ENCODE measurements at regions not wholly inside any gene's neighbourhood (a gene's known extent, or its start where the extent isn't known, plus 50 kb on each side); places are given as distances from the start of the nearest gene placed in this dataset.

DNA sequence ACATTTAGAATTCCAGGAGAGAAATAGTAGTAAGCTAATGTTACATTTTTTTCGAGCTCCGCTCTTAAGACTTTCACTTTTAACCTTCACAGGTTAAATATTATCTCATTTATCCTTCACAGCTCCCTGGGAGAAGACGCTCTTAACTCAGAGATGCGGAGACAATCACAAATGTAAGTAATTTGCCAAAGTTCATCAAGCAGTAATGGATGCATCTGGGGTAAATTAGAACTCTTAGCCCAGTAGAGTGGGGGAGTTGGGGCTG is 168.5 kb downstream of the SPP2 start:
- Histone ChIP-seq H3K27ac (ENCODE audit: insufficient read length, low read depth, low read length) (no peak overlapping the region), H2BK5ac (ENCODE audit: insufficient read length, low read length) (no peak overlapping the region), H2BK15ac (ENCODE audit: low read depth, low read length) (no peak overlapping the region), H2AFZ (ENCODE audit: low read length) (no peak overlapping the region), H2AK5ac (ENCODE audit: insufficient read length, low read length) (no peak overlapping the region), H3K4me1 (ENCODE audit: insufficient read depth, low read length) (no peaks in the 10 kb centered on the region), H4K20me1 (ENCODE audit: control insufficient read depth, insufficient read depth, insufficient read length) (no peaks in the 10 kb centered on the region), H2BK120ac (ENCODE audit: low read depth, low read length, poor library complexity, severe bottlenecking) (no peak overlapping the region), H3K4me2 (ENCODE audit: insufficient read depth, insufficient read length, low read length) (no peak overlapping the region), H3K18ac (ENCODE audit: insufficient read length, low read depth, low read length) (no peak overlapping the region), H4K8ac (replicated peaks; ENCODE audit: insufficient read length, low read depth, low read length) (no peak overlapping the region), H3K79me1 (ENCODE audit: insufficient read depth, low read depth, low read length, poor library complexity, severe bottlenecking) (no peaks in the 10 kb centered on the region), H2BK20ac (ENCODE audit: low read depth, low read length, poor library complexity, severe bottlenecking) (no peak overlapping the region), H3K23ac (ENCODE audit: insufficient read length, low read depth, low read length) (no peak overlapping the region), H3K14ac (ENCODE audit: insufficient read depth, low read length) (no peak overlapping the region), H4K91ac (ENCODE audit: insufficient read length, low read depth, low read length) (no peak overlapping the region), H2BK12ac (ENCODE audit: insufficient read length, low read depth, low read length) (no peak overlapping the region), H3K9me3 (ENCODE audit: control insufficient read depth, low read depth, low read length) (no peaks in the 10 kb centered on the region), H3T11ph (ENCODE audit: low read length) (no peak overlapping the region), H3K56ac (ENCODE audit: insufficient read length, low read depth, low read length) (no peak overlapping the region), H3K9ac (ENCODE audit: extremely low read depth, insufficient read length, low read length) (no peak overlapping the region), H3K27me3 (ENCODE audit: insufficient read depth, low read length) (no peaks in the 10 kb centered on the region), H3K79me2 (ENCODE audit: insufficient read depth, low read length) (no peaks in the 10 kb centered on the region), H3K4ac (ENCODE audit: low read depth, low read length) (no peak overlapping the region), H4K5ac (ENCODE audit: insufficient read length, low read depth, low read length) (no peak overlapping the region), H3K23me2 (ENCODE audit: insufficient read length, low read depth, low read length, poor library complexity, severe bottlenecking) (no peaks in the 10 kb centered on the region)
- TF ChIP-seq, protein P1, sequence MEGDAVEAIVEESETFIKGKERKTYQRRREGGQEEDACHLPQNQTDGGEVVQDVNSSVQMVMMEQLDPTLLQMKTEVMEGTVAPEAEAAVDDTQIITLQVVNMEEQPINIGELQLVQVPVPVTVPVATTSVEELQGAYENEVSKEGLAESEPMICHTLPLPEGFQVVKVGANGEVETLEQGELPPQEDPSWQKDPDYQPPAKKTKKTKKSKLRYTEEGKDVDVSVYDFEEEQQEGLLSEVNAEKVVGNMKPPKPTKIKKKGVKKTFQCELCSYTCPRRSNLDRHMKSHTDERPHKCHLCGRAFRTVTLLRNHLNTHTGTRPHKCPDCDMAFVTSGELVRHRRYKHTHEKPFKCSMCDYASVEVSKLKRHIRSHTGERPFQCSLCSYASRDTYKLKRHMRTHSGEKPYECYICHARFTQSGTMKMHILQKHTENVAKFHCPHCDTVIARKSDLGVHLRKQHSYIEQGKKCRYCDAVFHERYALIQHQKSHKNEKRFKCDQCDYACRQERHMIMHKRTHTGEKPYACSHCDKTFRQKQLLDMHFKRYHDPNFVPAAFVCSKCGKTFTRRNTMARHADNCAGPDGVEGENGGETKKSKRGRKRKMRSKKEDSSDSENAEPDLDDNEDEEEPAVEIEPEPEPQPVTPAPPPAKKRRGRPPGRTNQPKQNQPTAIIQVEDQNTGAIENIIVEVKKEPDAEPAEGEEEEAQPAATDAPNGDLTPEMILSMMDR (conservative IDR thresholded peaks at IDR 0.05): no peak
- WGBS (ENCODE audit: extremely low coverage, insufficient read length, low lambda C conversion rate): no CpG with 5 or more reads among the region's 4 CpGs
- Mint-ChIP-seq H3K36me3 (ENCODE audit: insufficient read depth in 1 of 3, low read depth in 3 of 3) (no peaks in the 10 kb centered on the region), H3K4me3 (no peak overlapping the region), H3K27me3 (ENCODE audit: low read depth) (no peaks in the 10 kb centered on the region; the same call in 1 of the 2 replicates), H3K4me1 (no peaks in the 10 kb centered on the region; a peak in 1 of 4 replicates), H3K27ac (no peak overlapping the region), H3K9me3 (0 out of 5 replicates have a peak, but pooled peaks cover 0 to 2% of the 10 kb centered on the region in 2 experiments)
- no peak for DNase-seq

Measured in H9 (cell line).